Epithelial cell of proximal tubule (primary cell): ENCODE measurements at regions not wholly inside any gene's neighbourhood (a gene's known extent, or its start where the extent isn't known, plus 50 kb on each side); places are given as distances from the start of the nearest gene placed in this dataset.
A peak's percentile ranks its signal among the peaks of the same experiment; 100 is the strongest.

Experiments
- DNase-seq: peaks from one replicate; pipeline ENCODE4 v3.0.0-alpha.2; 2011; ENCODE audit warnings: low read depth
- H3K4me3 ChIP-seq: 2 replicates; pipeline ENCODE4 v1.5.1; 2011; ENCODE audit warnings: low read depth, mild to moderate bottlenecking, low read length
- CTCF ChIP-seq: conservative IDR thresholded peaks from 2 replicates; pipeline ENCODE4 v1.5.1; 2012; ENCODE audit warnings: low read depth, mild to moderate bottlenecking, low read length

GRCh38 chr6:168983925-168984324 is 269.7 kb downstream of the THBS2 start:
- DNase-seq = no peak
- H3K4me3 ChIP-seq = no peak overlapping the region
- TF ChIP-seq CTCF = no peak

GRCh38 chr6:168981187-168981586 is 272.5 kb downstream of the THBS2 start:
- no peak for TF ChIP-seq CTCF
- DNase-seq = no peak
- no peak overlapping the region for H3K4me3 ChIP-seq

GRCh38 chr6:168979254-168979653 is 274.4 kb downstream of the THBS2 start:
- no peak overlapping the region for H3K4me3 ChIP-seq
- DNase-seq = no peak
- no peak for TF ChIP-seq CTCF

GRCh38 chr6:168972128-168972527 is 281.5 kb downstream of the THBS2 start:
- DNase-seq = no peak
- no peak for TF ChIP-seq CTCF
- H3K4me3 ChIP-seq = no peak overlapping the region

- no peak overlapping the region for H3K4me3 ChIP-seq
- DNase-seq = no peak
- TF ChIP-seq CTCF = no peak
These were observed 282.1 kb downstream of the THBS2 start for GRCh38 chr6:168971549-168971948.

- H3K4me3 ChIP-seq = no peak overlapping the region
- TF ChIP-seq CTCF = no peak
- DNase-seq = no peak
These were observed 284.8 kb downstream of the THBS2 start for GRCh38 chr6:168968801-168969200.

GRCh38 chr6:168968228-168968627 is 285.4 kb downstream of the THBS2 start:
- H3K4me3 ChIP-seq = no peak overlapping the region
- DNase-seq = peak; percentile 96
- no peak for TF ChIP-seq CTCF
